Naive thymus-derived CD4-positive, alpha-beta T cell (primary cell): ENCODE measurements at regions not wholly inside any gene's neighbourhood (a gene's known extent, or its start where the extent isn't known, plus 50 kb on each side); places are given as distances from the start of the nearest gene placed in this dataset.
A peak's percentile ranks its signal among the peaks of the same experiment; 100 is the strongest.

Experiments
- ATAC-seq: fragments of 150-1000 bp; cut with Tn5 transposase; 2 replicates; pipeline ENCODE4 v1.10.0; 2021; ENCODE audit warnings: mild to moderate bottlenecking, moderate library complexity
- CTCF ChIA-PET: fragments of 350-600 bp; sonication (Branson Sonifier 250); formaldehyde crosslinking; loops from one replicate; lab custom pipeline; 2021; ENCODE audit warnings: antibody characterized with exemption; lab: Charles Lee
- POLR2A ChIA-PET: fragments of 350-600 bp; sonication (Branson Sonifier 250); formaldehyde crosslinking; loops from one replicate; lab custom pipeline; 2021; ENCODE audit warnings: antibody characterized with exemption, inconsistent platforms; lab: Charles Lee
- DNase-seq, 9 donors: peaks; one replicate each; pipeline versions ENCODE4 v3.0.0 to v3.0.0-alpha.2; 2020 to 2022; ENCODE audit warnings: mixed read lengths in 1 of 9
- H3K27ac ChIP-seq: one replicate; pipeline ENCODE4 v1.7.0; 2013; ENCODE audit warnings: mild to moderate bottlenecking, low read depth, low read length, moderate library complexity
- H3K27me3 ChIP-seq, 2 donors: one replicate each; pipeline ENCODE4 v1.7.0; 2013; ENCODE audit warnings: low read length in 2 of 2, mild to moderate bottlenecking in 2 of 2, moderate library complexity in 2 of 2; ENCODE audit not compliant: control insufficient read depth in 2 of 2, insufficient read depth in 2 of 2
- H3K36me3 ChIP-seq, 3 experiments: 1 replicate in 2 of 3; 2 replicates in 1 of 3; pipeline ENCODE4 v1.7.0; 2013; ENCODE audit warnings: low read length in 3 of 3, mild to moderate bottlenecking in 3 of 3, moderate library complexity in 1 of 3; ENCODE audit not compliant: insufficient read depth in 3 of 3, control insufficient read depth in 2 of 3
- H3K4me1 ChIP-seq, 2 donors: one replicate each; pipeline ENCODE4 v1.7.0; 2013; ENCODE audit warnings: low read length in 2 of 2, mild to moderate bottlenecking in 2 of 2, moderate library complexity in 1 of 2; ENCODE audit not compliant: control insufficient read depth in 2 of 2, insufficient read depth in 2 of 2
- H3K4me3 ChIP-seq: 2 replicates; pipeline ENCODE4 v1.7.0; 2013; ENCODE audit warnings: mild to moderate bottlenecking, low read length
- H3K9me3 ChIP-seq, 3 experiments: 1 replicate in 2 of 3; 2 replicates in 1 of 3; pipeline ENCODE4 v1.7.0; 2013; ENCODE audit warnings: low read length in 3 of 3; ENCODE audit not compliant: control insufficient read depth in 2 of 3
- H3K27ac Mint-ChIP-seq, 9 donors: one replicate each; pipeline ENCODE4 v1.8.0; 2020 to 2022; ENCODE audit warnings: mixed read lengths in 9 of 9, mild to moderate bottlenecking in 8 of 9, moderate library complexity in 5 of 9, inconsistent platforms in 2 of 9
- H3K27me3 Mint-ChIP-seq, 5 donors: one replicate each; pipeline ENCODE4 v1.8.0; 2021 to 2022; ENCODE audit warnings: mixed read lengths in 5 of 5, mild to moderate bottlenecking in 1 of 5
- H3K36me3 Mint-ChIP-seq, 5 donors: one replicate each; pipeline ENCODE4 v1.8.0; 2020 to 2022; ENCODE audit warnings: mixed read lengths in 5 of 5, mild to moderate bottlenecking in 3 of 5, inconsistent platforms in 1 of 5
- H3K4me1 Mint-ChIP-seq, 7 donors: one replicate each; pipeline ENCODE4 v1.8.0; 2020 to 2022; ENCODE audit warnings: mixed read lengths in 7 of 7, mild to moderate bottlenecking in 3 of 7, inconsistent platforms in 1 of 7
- H3K4me3 Mint-ChIP-seq, 10 donors: one replicate each; pipeline ENCODE4 v1.8.0; 2020 to 2022; ENCODE audit warnings: mild to moderate bottlenecking in 10 of 10, mixed read lengths in 10 of 10, moderate library complexity in 6 of 10, inconsistent platforms in 2 of 10
- H3K9me3 Mint-ChIP-seq, 11 donors: one replicate each; pipeline ENCODE4 v1.8.0; 2020 to 2022; ENCODE audit warnings: mixed read lengths in 11 of 11, mild to moderate bottlenecking in 4 of 11, inconsistent platforms in 1 of 11, moderate library complexity in 1 of 11
- intact Hi-C, 2 donors: fragments of 100-400 bp; cut with micrococcal nuclease; formaldehyde crosslinking; loops; one replicate each; pipeline ENCODE4 v1.15.1; 2023

DNA sequence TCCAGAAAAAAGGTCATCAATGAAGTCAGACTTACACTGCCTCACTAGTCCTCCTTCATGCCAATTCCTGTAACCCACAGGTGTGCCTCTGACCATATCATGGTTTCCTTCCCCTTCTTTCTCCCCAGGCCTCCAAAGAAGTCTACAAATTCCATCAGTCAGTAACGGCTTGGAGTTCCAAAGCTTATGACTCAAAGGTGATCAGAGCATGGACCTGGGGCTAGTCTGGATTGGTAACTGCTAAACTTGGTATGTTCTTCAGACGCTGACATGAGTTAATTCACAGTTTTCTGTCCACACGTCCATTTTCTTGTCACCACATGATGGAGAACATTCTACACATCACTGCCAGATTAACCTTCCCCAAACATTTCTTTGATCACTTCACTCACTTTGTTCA lies 560.4 kb downstream of the ETNK1 start:
- Mint-ChIP-seq H3K9me3 (peaks cover 0 to 4% (median 0%) of the 10 kb centered on the region in 11 donors), H3K27me3 (peaks cover 0 to 3% (median 0%) of the 10 kb centered on the region in 5 donors), H3K36me3 (no peaks in the 10 kb centered on the region), H3K4me3 (no peak overlapping the region), H3K27ac (no peak overlapping the region), H3K4me1 (no peaks in the 10 kb centered on the region)
- Histone ChIP-seq H3K27me3 (no peaks in the 10 kb centered on the region), H3K4me3 (no peak overlapping the region), H3K4me1 (no peaks in the 10 kb centered on the region), H3K27ac (no peak overlapping the region), H3K36me3 (no peaks in the 10 kb centered on the region), H3K9me3 (no peaks in the 10 kb centered on the region)
- intact Hi-C loops: no loop called here
- CTCF ChIA-PET: no interaction called here
- POLR2A ChIA-PET: no interaction called here
- ATAC-seq (no peak), DNase-seq (no peak)

DNA sequence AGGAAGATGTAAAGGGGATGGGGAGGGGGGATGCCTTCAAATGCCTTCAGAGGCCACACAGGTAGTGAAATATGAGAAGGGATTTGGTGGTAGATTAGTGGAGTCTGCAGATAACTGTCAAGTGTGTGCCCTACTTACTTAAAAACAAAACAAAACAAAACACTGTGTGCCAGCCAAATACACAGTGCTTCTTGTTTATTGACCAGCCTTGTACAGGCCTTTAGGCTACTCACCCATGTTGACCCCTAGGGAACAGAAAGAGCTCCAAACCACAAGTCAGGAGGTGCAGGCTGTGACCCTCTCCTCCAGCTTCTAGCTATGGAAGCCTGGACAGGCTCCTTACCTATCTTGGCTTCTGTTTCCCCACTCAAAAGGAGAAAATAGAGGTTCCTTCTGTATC lies 562.0 kb downstream of the ETNK1 start:
- no peak for DNase-seq
- Mint-ChIP-seq H3K4me1 (no peaks in the 10 kb centered on the region), H3K27ac (no peak overlapping the region), H3K4me3 (no peak overlapping the region), H3K36me3 (no peaks in the 10 kb centered on the region), H3K27me3 (peaks cover 0 to 3% (median 0%) of the 10 kb centered on the region in 5 donors), H3K9me3 (peaks cover 0 to 4% (median 0%) of the 10 kb centered on the region in 11 donors)
- no peaks in the 10 kb centered on the region for H3K36me3 ChIP-seq
- POLR2A ChIA-PET: no interaction called here
- no peak overlapping the region for H3K4me3 ChIP-seq
- no peak overlapping the region for H3K27ac ChIP-seq
- no peak for ATAC-seq
- no peaks in the 10 kb centered on the region for H3K27me3 ChIP-seq
- intact Hi-C loops: no loop called here
- no peaks in the 10 kb centered on the region for H3K4me1 ChIP-seq
- H3K9me3 ChIP-seq: no peaks in the 10 kb centered on the region
- CTCF ChIA-PET: interaction anchor here (0.6 kb wide), 1 partner anchor 50 kb away, joined by 3 read pairs; no protein-coding TSS in a partner anchor

DNA sequence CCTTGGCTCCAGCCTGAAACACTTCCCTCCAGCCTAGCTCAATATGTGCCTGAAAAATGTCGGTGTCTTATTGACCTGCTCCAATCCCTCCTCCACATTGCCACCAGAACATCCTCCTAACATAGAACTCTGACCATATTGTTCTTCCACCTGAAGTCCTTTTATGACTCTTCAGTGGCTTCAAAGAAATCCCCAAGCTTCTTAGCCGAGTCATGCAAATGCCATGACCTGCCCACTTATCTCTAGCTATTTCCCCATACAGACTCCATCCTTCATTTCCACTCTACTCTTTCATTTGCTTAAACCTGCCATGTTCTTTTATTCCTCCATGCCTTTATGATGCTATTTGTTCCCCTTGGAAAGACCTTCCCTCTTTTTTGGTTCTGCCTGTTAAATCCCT lies 568.6 kb downstream of the ETNK1 start:
- DNase-seq: no peak
- no peak for ATAC-seq
- H3K9me3 ChIP-seq: no peaks in the 10 kb centered on the region
- no peaks in the 10 kb centered on the region for H3K27me3 ChIP-seq
- Mint-ChIP-seq H3K9me3 (peaks cover 0 to 6% (median 0%) of the 10 kb centered on the region in 11 donors), H3K36me3 (no peaks in the 10 kb centered on the region), H3K4me3 (no peak overlapping the region), H3K27ac (no peak overlapping the region), H3K27me3 (peaks cover 0 to 8% (median 0%) of the 10 kb centered on the region in 5 donors), H3K4me1 (no peaks in the 10 kb centered on the region)
- no peaks in the 10 kb centered on the region for H3K36me3 ChIP-seq
- H3K4me3 ChIP-seq: no peak overlapping the region
- ChIA-PET POLR2A (no interaction called here), CTCF (no interaction called here)
- no peaks in the 10 kb centered on the region for H3K4me1 ChIP-seq
- no peak overlapping the region for H3K27ac ChIP-seq
- intact Hi-C loops: no loop called here

DNA sequence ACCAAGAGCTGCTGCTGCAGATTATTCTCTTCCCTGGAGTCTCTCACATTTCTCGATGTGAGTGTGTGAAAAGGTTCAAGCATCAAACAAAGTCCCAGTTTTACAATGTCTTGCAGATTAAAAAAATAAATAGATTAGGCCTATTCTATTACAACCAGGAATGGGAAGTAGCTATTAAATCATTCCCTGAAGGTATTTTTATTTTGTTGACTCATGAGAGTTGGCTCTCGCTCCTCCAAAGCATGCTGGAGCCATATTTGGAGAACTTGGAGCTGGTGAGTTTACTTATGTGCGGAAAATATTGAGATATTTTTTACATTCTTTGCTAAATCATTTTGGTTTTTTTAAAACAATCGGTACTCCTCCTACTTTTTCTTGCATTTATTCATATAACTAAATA lies 572.3 kb downstream of the ETNK1 start:
- H3K36me3 ChIP-seq: no peaks in the 10 kb centered on the region
- H3K4me3 ChIP-seq: no peak overlapping the region
- intact Hi-C loops: no loop called here
- Mint-ChIP-seq H3K27ac (no peak overlapping the region), H3K36me3 (no peaks in the 10 kb centered on the region), H3K4me3 (no peak overlapping the region), H3K4me1 (no peaks in the 10 kb centered on the region), H3K27me3 (peaks cover 0 to 16% (median 5%) of the 10 kb centered on the region in 5 donors), H3K9me3 (peaks cover 0 to 6% (median 0%) of the 10 kb centered on the region in 11 donors)
- POLR2A ChIA-PET: no interaction called here
- no peaks in the 10 kb centered on the region for H3K4me1 ChIP-seq
- CTCF ChIA-PET: no interaction called here
- H3K27me3 ChIP-seq: no peaks in the 10 kb centered on the region
- ATAC-seq: no peak
- no peak for DNase-seq
- H3K9me3 ChIP-seq: no peaks in the 10 kb centered on the region
- no peak overlapping the region for H3K27ac ChIP-seq

DNA sequence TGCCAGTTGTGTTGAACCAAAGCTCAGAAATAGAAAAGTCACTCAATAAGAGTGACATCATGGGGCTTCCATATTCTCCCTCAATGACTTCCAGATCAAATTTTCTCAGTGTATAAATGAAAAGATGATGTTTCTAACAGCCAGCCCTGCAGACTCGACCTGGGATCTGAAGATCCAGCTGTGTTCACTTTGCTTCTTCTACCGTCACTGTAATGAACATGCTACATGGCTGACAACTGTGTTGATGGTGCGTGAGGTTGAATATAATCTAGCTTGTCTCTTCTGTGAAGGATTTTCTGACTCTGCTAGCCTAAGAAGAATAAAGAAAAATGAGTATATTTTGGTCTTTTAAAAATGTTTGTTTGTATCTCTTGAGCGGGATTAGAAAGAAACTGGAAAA lies 577.8 kb downstream of the ETNK1 start:
- intact Hi-C loops: no loop called here
- H3K4me1 ChIP-seq: no peaks in the 10 kb centered on the region
- Mint-ChIP-seq H3K9me3 (no peaks in the 10 kb centered on the region), H3K27me3 (peaks cover 0 to 11% (median 5%) of the 10 kb centered on the region in 5 donors), H3K36me3 (no peaks in the 10 kb centered on the region), H3K27ac (no peak overlapping the region), H3K4me3 (no peak overlapping the region), H3K4me1 (no peaks in the 10 kb centered on the region)
- H3K36me3 ChIP-seq: no peaks in the 10 kb centered on the region
- ChIA-PET POLR2A (no interaction called here), CTCF (no interaction called here)
- ATAC-seq: no peak
- no peak for DNase-seq
- no peaks in the 10 kb centered on the region for H3K9me3 ChIP-seq
- no peak overlapping the region for H3K4me3 ChIP-seq
- H3K27ac ChIP-seq: no peak overlapping the region
- no peaks in the 10 kb centered on the region for H3K27me3 ChIP-seq

DNA sequence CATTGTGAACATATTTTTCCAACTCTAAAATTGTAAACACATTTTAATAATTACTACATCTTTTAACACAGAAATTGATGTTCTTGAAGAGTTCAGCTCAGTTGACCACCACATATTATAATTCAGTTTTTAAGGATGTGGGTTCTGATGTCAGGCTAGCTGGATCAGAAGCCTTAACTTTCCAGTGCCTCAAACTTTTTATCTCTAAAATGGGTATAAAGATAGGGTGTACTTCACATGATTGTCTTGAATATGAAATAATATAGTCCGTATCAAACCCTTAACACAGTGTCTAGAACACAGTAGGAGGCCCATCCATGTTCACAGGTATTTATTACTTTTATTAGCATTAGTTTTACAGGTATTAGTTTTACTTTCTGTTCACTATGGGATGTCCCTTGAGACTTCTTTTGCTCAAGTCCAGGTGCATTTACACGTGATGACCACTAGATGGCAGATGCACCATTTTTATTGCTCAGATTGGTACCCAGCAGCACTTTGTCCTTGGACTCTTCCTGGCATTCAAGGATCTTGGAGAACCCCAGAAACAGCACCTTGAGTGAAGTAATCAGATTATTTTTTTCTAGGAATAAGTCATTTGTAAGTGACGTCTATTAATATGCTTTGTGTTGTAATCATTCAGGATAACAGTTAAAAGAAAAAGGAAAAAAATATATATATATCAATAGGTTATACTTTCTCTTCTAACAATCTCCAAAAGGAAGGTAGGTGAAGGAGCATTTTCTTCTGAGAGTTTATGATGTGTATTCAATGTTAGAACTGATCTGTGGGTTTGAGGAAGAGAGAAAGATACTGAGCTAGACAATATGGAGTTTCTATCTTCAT lies 580.2 kb downstream of the ETNK1 start:
- ChIA-PET CTCF (no interaction called here), POLR2A (no interaction called here)
- Mint-ChIP-seq H3K4me1 (no peaks in the 10 kb centered on the region), H3K4me3 (no peak overlapping the region), H3K36me3 (no peaks in the 10 kb centered on the region), H3K9me3 (peaks cover 0 to 1% (median 0%) of the 10 kb centered on the region in 11 donors), H3K27ac (no peak overlapping the region), H3K27me3 (peaks cover 0 to 6% (median 5%) of the 10 kb centered on the region in 5 donors)
- Histone ChIP-seq H3K36me3 (no peaks in the 10 kb centered on the region), H3K27ac (no peak overlapping the region), H3K4me1 (no peaks in the 10 kb centered on the region), H3K9me3 (no peaks in the 10 kb centered on the region), H3K27me3 (no peaks in the 10 kb centered on the region), H3K4me3 (no peak overlapping the region)
- intact Hi-C loops: loop anchor here (1.0 to 2.0 kb wide), 4 partner anchors 676 to 1786 kb away; no protein-coding TSS in a partner anchor
- ATAC-seq (peak; percentile 70), DNase-seq (peak in 6 of 9 donors; percentile 5 to 29 (median 24))

DNA sequence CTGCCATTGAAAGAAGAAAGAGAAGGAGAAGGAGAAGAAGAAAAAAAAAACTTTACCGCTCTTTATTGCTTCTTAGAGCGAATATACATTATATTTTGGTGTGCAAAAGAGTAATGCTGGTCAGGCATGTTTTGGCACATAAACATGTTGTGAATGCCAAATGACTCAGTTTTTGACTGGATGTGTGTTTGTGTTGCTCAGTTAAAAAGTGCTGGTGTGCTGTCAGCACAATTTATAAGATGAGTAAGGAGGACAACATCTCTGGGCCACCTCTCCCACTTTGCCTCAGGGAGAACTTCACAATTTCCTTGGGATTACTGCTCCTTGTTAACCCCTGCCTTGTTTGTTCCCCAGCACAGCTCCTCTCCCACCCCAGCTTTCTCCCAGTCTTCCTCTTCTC lies 584.8 kb downstream of the ETNK1 start:
- Histone ChIP-seq H3K4me3 (no peak overlapping the region), H3K9me3 (no peaks in the 10 kb centered on the region), H3K36me3 (no peaks in the 10 kb centered on the region), H3K4me1 (no peaks in the 10 kb centered on the region), H3K27ac (no peak overlapping the region), H3K27me3 (no peaks in the 10 kb centered on the region)
- peaks cover 0 to 4% (median 2%) of the 10 kb centered on the region in 11 donors for H3K9me3 Mint-ChIP-seq
- ChIA-PET CTCF (no interaction called here), POLR2A (no interaction called here)
- ATAC-seq (no peak), DNase-seq (no peak)
- H3K27ac Mint-ChIP-seq: no peak overlapping the region
- intact Hi-C loops: no loop called here
- no peaks in the 10 kb centered on the region for H3K36me3 Mint-ChIP-seq
- no peaks in the 10 kb centered on the region for H3K27me3 Mint-ChIP-seq
- H3K4me1 Mint-ChIP-seq: no peaks in the 10 kb centered on the region
- no peak overlapping the region for H3K4me3 Mint-ChIP-seq
